GM10266 (cell line): ENCODE measurements at regions not wholly inside any gene's neighbourhood (a gene's known extent, or its start where the extent isn't known, plus 50 kb on each side); places are given as distances from the start of the nearest gene placed in this dataset.

ENCODE experiments used
- DNase-seq: peaks from one replicate; pipeline ENCODE4 v3.0.0; 2012; ENCODE audit errors: extremely low spot score
- TF ChIP-seq, protein P1 (sequence below): IDR thresholded peaks from 2 replicates; pipeline ENCODE4 v1.5.1; 2012; ENCODE audit warnings: mild to moderate bottlenecking, low read depth; ENCODE audit not compliant: control insufficient read depth, insufficient read depth; ENCODE audit errors: missing control alignments

DNA sequence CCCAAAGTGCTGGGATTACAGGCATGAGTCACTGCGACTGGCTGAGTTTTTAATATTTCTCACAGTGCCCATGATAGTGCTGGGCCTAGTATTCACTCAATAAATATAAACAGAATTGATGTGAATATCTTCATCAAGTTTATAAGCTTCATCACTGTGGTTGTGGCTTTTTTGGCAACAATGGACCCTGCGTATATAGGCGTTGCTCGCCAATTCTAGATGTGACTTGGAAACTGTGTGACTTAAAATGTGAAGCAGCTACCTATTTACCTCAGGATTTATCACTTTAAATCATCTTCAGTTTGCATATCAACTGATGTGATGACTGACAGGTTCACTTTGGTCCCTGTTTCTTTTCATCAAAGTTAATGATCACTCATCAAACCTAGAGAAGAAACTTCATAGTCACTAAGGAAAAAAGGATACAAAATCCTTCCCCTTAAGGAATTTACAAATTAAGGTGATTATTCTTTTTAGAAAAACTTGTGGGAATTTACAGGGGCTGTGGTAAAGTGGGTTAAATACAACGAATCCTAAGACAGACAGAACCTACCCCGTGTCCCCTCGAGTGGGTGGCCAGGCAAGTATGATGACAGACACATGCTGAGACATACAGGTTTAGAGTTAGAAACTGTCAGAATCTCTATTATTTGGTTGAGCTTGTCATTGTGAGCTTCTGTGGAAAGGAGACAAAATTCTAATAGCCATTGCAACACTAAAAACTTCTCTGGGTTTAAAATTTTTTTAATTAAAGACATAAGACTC lies 101.3 kb downstream of the AKAP11 start:
- TF ChIP-seq, protein P1, sequence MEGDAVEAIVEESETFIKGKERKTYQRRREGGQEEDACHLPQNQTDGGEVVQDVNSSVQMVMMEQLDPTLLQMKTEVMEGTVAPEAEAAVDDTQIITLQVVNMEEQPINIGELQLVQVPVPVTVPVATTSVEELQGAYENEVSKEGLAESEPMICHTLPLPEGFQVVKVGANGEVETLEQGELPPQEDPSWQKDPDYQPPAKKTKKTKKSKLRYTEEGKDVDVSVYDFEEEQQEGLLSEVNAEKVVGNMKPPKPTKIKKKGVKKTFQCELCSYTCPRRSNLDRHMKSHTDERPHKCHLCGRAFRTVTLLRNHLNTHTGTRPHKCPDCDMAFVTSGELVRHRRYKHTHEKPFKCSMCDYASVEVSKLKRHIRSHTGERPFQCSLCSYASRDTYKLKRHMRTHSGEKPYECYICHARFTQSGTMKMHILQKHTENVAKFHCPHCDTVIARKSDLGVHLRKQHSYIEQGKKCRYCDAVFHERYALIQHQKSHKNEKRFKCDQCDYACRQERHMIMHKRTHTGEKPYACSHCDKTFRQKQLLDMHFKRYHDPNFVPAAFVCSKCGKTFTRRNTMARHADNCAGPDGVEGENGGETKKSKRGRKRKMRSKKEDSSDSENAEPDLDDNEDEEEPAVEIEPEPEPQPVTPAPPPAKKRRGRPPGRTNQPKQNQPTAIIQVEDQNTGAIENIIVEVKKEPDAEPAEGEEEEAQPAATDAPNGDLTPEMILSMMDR, result no peak
- DNase-seq, result no peak

DNA sequence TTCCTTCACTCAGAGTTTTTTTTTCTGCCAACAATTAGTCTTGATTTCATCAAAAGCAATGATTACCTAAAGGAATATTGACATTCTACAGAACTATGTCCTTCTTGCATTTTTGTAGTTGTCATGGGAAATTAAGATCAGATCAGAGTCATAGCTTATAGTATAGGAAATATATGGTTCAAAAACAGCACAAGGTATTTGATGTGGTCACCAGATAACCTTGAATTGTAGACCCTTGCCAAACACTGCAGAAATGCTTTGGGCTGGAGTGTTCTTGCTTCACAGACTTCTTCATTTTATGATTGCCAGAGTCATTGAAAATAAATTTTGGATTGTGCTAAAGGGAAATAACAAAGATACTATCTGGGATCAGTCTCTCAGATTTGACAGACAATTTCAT lies 103.7 kb downstream of the AKAP11 start:
- TF ChIP-seq, protein P1, result no peak
- DNase-seq, result no peak

DNA sequence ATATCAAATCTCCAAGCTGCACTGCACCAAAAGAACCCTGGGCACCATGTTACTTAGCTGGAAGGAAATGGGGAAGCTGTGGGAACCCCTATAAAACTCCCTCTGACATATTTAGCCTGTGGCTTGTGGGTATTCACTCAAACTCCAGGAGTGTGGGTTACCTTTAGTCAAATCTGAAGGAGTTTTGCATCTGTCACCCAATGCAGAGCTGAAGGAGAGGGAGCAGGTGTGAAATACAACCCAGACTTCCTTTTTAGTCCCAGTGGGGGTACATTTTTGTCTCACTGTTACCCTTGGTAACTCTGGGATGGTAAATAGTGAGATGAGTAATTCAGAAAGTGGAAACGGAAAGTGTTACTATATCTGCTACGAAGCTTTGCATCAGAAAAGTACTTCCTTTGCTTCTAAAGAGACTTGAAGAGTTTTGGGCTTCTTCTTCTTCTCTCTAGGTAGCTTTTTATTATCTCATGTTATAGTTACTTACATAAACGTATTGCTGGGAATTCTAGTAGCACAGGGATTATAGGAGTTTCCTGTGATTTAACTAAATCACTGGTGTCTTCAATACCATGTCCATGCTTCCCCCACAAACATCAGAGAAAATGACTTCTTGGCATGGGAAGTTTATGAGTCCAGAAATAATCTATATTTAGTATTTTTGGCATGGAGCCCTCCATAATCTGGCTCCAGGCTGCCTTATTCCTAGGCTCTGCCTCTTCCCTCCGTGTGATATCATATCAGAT lies 105.9 kb downstream of the AKAP11 start:
- TF ChIP-seq, protein P1, result no peak
- peak; percentile 56 for DNase-seq

DNA sequence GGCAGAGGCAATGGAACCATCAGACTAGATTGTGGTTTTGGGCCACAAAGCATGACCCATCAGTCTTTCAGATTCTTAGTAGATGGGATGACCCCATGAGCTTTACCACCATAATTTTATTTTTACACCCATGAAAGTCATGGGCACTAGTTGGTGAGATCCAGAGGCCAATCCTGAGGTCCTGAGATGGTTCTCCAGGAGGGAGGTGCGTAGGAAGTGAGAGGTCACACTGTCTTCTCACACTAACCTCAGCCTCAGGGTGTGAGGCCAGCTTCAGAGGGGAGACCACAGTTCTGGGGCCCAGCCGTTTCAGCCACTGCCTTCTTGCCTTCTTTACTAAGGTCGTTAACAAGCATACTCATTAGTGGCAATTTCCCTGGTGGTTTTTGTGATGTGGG lies 106.4 kb downstream of the AKAP11 start:
- TF ChIP-seq, protein P1, result no peak
- DNase-seq, result no peak

DNA sequence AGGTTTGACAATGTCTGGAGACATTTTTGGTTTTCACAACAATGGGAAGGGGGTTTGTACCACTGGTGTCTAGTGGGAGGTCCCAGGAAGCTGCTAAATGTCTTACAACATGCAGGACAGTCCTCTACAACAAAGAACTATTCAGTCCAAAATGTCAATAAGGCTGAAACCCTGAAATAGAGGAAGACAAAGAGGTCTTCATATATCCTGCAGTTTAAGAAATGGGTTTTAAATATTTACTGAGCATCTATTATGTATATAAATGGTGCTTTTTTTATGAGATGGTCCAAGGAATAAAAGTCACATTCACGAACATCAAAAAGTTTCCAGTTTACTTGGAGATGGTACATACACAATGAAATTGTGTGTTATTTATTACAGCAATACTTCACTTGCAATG lies 107.3 kb downstream of the AKAP11 start:
- TF ChIP-seq, protein P1, result no peak
- no peak for DNase-seq

DNA sequence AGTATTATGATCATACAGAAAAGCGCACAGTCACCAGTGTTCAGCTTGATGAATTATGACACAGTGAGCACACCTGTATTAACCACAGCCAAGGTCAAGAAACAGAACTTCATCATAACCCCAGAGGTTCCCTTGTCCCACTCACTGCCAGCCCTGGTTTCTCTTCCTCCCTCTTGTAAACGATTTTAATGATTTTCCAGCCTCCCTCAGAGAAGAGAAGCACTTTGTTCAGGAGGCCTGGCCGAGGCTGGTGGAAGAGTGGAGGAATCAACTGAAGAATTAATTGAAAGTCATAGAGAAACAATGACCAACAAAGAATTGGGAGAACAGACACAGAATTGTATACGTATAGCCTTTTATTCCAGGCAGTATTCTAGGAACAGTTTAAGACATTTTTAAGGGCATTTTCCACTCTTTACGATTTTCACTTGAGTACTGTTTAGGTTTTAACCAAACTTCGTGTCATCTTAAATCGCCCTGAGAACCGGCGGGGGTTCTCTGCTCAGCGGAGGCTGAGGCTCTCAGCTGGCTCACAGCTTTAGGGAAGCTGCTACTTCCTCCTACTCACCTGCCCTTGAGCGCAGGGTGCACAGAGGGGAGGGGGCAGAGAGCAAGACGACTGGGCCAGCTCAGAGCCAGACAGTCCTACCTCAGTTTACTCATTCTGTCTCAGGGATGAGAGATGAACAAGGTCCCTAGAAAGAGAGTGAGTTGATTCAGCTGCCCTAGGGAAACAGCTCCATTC lies 108.6 kb downstream of the AKAP11 start:
- no peak for DNase-seq
- TF ChIP-seq, protein P1, result no peak
